Stomach (tissue), 4 donors: ENCODE measurements at regions not wholly inside any gene's neighbourhood (a gene's known extent, or its start where the extent isn't known, plus 50 kb on each side); places are given as distances from the start of the nearest gene placed in this dataset.

Source experiments
- CTCF ChIP-seq, 7 experiments: fragments of 450-650 bp in 4 of 7; fragments of 200-600 bp in 3 of 7; sonication (generic) in 3 of 7; IDR thresholded peaks; one replicate each; pipeline ENCODE4 v1.5.1; 2016 to 2019; ENCODE audit warnings: antibody characterized with exemption in 7 of 7, control low read depth in 2 of 7, mild to moderate bottlenecking in 1 of 7
- POLR2A ChIP-seq, 4 donors: fragments of 450-650 bp; IDR thresholded peaks; one replicate each; pipeline ENCODE4 v1.6.1; 2016; ENCODE audit warnings: antibody characterized with exemption in 4 of 4, control low read depth in 2 of 4, mild to moderate bottlenecking in 1 of 4, moderate library complexity in 1 of 4
- POLR2AphosphoS5 ChIP-seq, 3 donors: sonication (generic); formaldehyde crosslinking; IDR thresholded peaks; one replicate each; pipeline ENCODE4 v1.6.1; 2016; ENCODE audit warnings: antibody characterized with exemption in 3 of 3

GRCh38 chr10:108385963-108386362 lies 1221.5 kb upstream of the SORCS1 start:
- TF ChIP-seq POLR2A (IDR thresholded peaks at IDR 0.05) = no peak
- no peak for TF ChIP-seq CTCF (IDR thresholded peaks at IDR 0.05)
- no peak for TF ChIP-seq POLR2AphosphoS5 (IDR thresholded peaks at IDR 0.05)
